ENCODE measurements at regions not wholly inside any gene's neighbourhood (a gene's known extent, or its start where the extent isn't known, plus 50 kb on each side); places are given as distances from the start of the nearest gene placed in this dataset.
"Not testable (repeated sequence)": the region's sequence is repeated elsewhere in the genome, so short reads cannot be mapped to it uniquely, and the experiment has no call there.

DNA sequence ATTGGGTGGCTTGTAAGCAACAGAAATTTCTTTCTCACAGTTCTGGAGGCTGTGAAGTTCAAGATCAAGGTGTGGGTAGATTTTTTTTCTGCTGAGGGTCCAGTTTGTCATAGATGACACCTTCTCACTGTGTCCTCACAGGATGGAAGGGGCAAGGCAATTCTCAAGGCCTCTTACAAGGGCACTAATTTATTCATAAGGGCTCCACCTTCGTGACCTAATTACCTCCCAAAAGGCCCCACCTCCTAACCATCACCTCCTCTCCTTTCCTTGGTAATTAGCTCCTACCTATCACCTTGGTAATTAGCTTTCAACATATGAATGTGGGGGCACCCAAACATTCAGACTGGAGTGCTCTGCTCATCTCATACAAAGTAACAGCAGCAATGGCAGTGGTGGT is 92.3 kb upstream of the CD44 start:
- no peak for DNase-seq (ENCODE audit: low read depth in 4 of 4, low spot score in 2 of 4)

DNA sequence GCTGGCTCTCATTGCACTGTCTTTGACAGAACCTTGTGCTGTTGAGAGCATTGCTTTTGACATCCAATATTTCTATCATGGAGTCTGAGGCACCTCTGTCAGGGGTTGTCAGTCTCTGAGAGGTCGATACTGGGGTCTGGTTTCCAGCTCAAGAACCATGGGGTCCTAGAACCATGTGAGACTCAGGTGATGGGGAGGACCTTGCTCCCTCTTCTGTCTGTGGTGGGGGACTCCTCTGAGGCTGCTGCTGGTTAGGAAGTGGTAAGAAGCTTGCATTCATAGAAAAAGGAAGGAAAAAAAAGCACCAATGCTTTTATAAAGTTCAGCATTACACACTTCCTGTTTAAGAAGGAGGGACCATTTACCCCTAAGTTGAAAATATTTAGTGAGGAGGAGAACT is 91.8 kb upstream of the CD44 start:
- DNase-seq (ENCODE audit: low read depth in 4 of 4, low spot score in 2 of 4): no peak

DNA sequence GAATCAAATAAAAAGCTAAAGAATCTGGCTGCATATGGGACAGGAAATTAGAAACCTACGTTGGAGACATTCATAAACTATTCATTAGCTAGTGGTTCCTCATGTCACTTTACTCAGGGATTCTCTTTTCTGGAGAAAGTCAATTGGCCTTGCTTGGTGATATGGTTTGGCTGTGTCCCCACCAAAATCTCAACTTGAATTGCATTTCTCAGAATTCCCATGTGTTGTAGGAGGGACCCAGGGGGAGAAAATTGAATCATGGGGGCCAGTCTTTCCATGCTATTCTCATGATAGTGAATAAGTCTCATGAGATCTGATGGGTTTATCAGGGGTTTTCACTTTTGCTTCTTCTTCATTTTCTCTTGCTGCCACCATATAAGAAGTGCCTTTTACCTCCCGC is 91.2 kb upstream of the CD44 start:
- no peak for DNase-seq (ENCODE audit: low read depth in 4 of 4, low spot score in 2 of 4)

DNA sequence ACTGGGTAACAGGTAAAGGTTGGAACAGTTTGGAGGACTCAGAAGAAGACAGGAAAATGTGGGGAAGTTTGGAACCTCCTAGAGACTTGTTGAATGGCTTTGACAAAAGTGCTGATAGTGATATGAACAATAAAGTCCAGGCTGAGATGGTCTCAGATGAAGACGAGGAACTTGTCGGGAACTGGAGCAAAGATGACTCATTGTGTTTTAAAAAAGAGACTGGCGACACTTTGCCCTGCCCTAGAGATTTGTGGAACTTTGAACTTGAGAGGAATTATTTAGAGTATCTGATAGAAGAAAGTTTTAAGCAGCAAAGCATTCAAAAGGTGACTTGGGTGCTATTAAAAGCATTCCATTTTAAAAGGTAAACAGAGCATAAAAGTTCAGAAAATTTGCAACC is 90.6 kb upstream of the CD44 start:
- DNase-seq (ENCODE audit: low read depth in 4 of 4, low spot score in 2 of 4): not testable (repeated sequence)

DNA sequence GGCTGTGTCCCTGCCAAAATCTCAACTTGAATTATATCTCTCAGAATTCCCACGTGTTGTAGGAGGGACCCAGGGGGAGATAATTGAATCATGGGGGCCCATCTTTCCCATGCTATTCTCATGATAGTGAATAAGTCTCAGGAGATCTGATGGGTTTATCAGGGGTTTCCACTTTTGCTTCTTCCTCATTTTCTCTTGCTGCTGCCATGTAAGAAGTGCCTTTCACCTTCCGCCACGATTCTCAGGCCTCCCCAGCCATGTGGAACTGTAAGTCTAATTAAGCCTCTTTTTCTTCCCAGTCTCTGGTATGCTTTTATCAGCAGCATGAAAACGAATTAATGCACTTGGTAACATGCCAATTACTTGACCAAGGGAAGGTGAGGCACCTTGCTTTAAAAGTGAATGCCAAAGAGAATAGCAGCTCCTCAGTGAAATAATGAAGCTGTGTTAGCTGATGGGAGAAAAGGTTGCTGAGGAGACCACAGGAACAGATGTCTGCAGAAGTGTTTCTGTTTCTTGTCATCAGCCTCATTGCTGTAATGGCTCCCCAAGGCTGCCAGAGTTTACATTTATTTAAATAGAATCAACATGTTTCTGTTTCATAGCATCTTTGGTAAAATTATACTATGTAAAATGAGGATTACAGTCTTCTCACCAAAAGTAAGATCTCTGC is 89.0 kb upstream of the CD44 start:
- no peak for DNase-seq (ENCODE audit: low read depth in 4 of 4, low spot score in 2 of 4)

DNA sequence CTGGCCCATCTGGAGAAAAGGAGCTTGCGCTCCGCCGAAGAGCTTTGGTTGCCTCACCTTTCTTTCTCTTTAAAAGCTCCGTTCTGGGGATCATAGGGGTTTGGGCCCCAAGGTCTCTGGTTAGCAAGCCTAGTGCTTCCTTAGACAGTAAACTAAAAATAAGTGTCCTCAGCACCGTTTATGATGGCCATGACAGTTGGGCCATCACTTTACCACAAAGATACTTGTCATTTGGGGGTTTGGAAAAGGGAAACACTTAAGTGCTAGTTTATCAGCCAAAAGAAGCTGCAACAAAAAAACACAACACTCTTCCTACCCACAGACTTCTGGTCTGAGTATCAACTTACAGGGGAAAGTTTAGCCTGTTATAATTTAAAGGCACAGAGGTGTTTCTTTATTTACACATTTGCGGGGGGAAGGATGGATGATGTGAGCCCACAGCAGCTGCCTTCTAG is 88.4 kb upstream of the CD44 start:
- DNase-seq (ENCODE audit: low read depth in 4 of 4, low spot score in 2 of 4): no peak

DNA sequence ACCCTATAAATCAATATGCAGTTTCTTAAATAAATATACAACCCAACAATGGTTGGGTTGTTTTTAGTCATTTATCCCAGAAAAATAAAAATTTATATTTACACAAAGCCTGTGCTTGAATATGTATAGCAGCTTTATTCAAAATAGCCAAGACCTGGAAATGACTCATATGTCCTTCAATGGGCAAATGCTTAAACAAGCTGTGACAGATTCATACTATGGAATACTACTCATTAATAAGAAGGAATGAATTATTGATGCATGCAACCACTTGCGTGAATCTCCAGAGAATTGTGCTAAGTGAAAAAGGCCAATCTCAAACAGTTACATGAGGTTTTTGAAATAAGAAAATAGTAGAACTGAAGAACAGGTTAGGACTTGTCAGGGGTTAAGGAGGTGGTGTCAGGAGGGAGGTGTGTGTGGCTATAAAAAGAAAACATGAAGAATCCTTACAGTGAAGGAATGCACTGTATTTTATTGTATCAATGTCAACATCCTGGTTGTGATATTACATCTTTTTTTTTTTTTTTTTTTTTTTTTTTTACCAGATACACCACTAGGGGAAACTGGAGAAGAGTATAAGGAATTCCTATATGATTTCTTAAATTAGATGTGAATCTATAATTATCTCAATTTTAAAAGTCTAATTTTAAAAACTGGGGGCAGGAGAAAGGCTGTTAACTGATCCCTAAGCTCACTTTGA is 82.4 kb upstream of the CD44 start:
- DNase-seq (ENCODE audit: low read depth in 4 of 4, low spot score in 2 of 4): no peak

DNA sequence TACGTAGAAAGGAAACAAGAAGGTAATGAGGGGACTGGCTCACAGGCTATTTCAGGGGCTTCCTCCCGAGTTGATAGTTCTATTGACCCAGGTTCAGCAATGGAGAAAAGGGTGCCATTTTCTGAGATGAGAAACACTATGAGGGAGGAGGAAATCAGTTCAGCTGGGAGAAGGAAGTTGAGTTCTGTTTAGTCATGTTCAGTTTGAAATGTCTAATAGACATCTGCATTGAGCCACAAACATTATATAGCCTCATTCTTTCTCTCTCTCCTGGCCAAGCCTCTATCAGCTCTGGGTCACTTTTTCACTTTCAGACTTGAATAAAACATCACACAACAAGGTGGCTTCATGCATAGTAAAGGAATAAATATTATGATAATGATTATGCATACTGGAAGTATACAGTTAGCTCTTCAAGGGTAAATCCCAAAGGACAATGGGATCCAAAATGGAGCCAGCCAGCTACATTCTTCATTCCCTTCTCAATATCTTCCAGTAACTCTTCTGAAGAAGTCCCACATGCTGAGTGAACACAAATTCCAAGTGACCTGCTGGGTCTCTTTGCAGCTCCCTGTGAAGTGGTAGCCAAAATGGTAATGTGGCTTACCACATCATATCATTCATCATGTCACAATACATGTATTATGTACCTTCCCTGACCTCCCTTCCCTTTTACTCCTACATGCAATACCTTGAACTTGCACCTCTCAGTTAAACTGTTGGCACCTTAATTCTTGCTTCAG is 80.9 kb upstream of the CD44 start:
- no peak for DNase-seq (ENCODE audit: low read depth in 4 of 4, low spot score in 2 of 4)

DNA sequence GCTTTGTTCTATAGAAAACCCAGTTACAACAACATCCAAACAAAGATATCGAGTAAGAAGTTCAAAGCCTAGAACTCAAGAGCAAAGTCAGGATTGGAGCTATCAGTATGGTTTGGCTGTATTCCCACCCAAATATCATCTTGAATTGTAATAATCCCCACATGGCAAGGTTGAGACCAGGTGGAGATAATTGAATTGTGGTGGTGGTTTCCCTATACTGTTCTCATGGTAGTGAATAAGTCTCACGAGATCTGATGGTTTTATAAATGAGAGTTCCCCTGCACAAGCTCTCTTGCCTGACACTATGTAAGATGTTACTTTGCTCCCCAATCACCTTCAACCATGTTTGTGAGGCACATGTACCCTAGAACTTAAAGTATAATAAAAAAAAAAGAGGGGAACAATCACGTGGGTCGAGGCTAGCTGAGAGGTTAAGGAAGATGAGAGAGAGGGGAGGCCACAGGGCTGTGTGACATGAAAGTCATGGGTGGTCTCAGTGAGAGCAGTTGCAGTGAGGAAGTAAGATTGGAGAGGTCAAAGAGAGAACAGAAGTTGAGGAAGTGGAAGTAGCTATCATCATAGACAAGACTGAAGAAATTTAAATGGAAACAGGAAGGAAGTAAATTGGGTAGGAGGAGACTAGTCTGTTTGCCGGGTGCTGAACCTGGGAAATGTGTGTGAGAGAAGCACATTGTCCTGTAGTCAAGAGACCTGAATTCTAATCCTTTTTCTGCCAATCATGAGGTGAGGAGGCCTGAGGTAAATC is 80.1 kb upstream of the CD44 start:
- DNase-seq (ENCODE audit: low read depth in 4 of 4, low spot score in 2 of 4): no peak

DNA sequence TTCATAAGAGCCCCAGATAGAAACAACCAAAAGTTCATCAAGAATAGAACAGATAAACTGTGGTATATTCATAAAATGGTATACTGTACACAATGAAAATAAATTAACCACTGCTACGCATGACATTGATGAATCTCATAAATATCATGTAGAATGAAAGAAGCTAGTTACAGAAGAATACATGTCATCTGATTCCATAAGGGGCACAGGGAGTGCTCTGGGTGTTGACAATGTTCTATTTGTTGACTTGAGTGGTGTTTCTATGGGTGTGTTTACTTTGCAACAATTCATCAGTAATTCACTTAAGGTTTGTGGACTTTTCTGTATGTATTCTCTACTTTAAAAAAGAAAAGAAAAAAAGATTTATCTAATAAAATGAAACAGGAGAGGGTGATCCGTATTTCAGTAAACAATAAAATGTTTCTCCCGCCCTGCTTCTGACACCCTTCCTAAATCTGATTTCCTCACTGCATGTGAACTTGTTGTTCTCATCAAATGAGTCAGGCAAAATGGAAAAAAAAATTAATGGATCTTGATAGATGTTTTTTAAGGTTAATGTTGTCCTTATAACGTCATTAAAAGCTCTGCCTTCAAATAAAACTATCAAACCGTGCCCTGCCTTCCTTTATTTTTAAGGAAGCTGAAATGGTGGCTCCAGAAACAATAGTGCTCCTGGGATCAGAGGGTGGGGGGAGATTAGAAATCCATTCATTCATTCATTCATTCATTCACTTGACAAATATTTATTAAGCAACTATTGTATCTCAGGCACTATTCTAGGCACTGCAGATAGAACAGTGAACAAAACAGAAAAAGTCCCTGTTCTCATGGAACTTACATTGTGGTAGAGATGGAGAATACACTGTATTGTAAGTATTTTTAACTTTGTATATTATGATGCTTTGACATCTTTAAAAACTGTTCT is 77.2 kb upstream of the CD44 start:
- DNase-seq (ENCODE audit: low read depth in 4 of 4, low spot score in 2 of 4): no peak

DNA sequence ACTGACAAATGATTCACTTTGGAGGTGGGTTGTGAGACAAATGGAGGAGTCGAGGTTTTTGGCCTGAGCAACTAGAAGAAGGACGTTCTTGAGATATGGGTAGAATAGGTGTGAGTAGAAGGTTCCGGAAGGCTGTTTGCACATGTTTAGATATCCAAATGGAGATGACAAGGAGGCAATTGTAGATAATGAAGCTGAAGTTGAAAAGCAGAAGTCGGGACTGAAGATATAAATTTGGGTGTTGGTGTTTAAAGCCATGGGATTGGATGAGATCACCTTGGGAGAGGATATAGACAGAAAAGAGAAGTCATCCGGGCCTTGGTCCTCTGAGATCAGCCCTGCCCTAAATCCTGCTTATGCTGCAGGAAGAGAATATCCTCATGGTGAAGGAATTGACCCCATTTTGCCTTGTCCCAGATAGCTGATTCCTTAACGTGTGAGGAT is 75.5 kb upstream of the CD44 start:
- DNase-seq (ENCODE audit: low read depth in 4 of 4, low spot score in 2 of 4): no peak

DNA sequence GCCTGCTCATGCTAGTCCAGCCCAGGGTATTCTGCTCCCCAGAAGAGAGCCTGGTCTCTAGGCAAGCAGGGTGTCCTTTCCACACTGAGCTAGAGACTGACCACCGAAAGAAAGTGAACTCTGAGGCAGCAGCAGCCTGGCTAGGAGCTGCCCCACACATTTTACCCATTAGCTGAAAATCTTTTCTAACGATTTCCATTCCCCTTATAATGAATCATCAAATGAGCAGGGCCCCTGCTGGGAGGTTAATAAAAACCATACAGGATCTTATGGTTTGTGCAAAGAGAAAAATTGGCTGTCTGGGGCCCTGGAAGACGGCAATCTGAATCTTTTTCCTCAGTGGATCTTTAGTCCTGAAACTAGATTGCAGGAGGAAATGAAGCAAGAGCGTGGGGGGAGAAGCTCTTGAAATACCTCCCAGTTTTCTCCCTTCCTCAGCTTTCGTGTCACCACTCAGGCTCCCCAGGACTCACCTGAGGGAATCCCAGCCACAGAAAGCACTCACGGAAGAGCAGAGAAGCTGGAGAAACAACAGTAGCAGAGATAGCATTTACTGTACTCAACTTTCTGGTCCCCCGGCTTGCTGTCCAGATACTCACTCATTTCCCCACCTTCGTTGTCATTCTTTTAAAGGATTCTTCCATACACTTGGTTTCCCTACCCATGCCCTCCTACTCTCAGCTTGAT is 74.7 kb upstream of the CD44 start:
- DNase-seq (ENCODE audit: low read depth in 4 of 4, low spot score in 2 of 4): no peak

DNA sequence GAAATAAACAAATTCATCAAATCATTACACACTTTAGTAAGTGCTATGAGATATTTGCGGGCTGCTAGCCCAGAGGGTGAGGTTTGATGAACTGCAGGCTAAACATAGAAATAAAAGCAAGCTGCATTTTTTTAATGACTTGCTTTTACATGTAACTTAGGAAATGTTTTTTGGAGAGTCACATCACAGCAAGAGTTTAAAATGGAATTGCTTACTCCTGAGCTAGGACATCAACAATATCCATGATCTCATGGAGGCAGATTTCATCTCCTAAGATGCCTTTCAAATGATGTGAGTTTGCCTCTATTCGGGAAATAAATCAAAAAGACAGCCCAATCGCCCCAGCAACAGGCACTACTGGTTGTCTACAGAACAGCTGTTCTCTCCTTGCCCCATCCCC is 73.4 kb upstream of the CD44 start:
- DNase-seq (ENCODE audit: low read depth in 4 of 4, low spot score in 2 of 4): no peak

DNA sequence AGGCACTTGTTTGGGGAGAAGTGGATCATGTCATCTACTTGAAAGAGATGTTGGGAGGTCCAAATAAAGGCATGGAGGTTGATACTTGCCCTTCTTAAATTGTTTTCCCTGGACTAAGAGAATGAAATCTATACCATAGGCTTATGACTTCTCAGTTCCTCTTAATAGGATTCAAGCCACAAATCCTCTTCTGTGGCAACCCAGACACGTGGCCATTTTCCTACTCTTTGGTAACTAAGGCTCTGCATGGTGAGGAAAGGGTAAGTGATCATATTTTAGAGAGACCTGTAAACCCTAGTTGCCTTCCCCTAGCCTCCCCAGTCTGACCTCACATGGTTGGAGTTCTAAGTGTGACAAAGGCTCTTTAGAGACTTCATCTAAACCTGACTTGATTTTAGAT is 72.9 kb upstream of the CD44 start:
- DNase-seq (ENCODE audit: low read depth in 4 of 4, low spot score in 2 of 4): no peak

DNA sequence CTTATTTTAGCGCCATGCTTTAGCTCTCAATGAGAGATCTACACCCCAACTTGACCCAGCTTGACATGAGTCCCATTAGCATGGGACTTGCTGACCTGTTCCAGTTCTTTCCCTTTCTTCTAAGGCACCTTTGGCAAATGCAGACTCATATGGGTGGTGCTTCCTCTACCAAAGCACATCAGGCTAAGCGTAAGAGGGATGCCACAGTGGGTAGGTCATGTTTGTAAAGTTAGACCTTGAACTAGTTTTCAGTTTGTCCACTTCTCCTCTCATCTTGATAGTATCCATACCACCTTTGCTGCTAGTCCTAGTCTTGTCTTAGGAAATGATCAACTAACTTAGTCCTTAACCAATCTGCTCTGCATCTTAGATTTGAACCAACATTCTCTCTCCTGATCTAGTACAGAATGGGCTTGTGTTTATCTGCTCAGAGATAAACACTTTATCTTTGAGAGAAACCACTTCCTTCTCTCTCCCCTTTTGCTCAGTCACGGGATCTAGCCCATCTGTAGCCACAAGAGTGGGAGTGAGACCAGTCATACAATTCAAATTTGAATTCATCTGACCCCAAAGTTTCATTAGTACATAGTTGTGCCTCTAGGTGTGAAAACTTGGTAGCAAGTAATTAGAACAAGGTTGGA is 72.1 kb upstream of the CD44 start:
- no peak for DNase-seq (ENCODE audit: low read depth in 4 of 4, low spot score in 2 of 4)

DNA sequence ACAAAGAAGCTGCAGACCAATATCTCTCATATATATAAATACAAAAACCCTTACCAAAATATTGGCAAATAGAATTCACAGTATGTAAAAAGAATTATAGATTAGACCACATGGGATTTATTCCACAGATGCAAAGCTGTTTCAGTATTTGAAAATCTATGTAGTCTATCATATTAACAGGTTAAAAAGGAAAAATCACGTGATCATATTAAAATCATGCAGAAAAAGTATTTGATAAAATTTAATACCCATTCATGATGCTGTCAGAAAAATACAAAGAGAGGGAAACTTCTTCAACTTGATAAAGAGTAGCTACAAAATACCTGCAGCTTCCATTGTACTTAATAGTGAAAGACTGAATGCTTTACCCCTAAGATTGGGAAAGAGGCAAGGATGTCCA is 67.2 kb upstream of the CD44 start:
- DNase-seq (ENCODE audit: low read depth in 4 of 4, low spot score in 2 of 4): no peak

DNA sequence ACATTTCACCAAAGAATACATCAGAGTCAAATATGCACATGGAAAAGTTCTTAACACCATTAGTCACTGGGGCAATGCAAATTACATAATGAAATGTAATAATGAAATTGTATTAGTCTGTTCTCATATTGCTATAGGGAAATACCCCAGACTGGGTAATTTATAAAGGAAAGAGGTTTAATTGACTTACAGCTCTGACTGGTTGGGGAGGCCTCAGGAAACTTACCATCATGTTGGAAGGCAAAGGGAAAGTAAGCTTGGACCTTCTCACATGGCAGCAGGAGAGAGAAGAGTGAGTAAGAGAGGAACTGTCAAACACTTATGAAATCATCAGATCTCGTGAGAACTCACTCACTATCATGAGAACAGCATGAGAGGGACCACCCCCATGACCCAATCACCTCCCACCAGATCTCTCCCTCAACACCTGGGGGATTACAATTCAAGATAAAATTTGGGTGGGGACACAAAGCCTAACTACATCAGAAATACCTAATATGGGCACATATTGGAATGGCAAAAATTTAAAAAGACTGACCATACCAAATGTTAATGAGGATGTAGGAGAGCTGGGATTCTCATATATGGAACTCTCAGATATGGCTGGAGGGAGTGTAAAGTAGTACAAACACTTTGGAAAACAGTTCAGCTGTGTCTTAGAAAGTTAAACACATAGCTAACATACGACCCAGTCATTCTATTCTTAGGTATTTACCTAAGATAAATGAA is 65.1 kb upstream of the CD44 start:
- DNase-seq (ENCODE audit: low read depth in 4 of 4, low spot score in 2 of 4): no peak

Measured in left renal cortex interstitium (tissue), 4 donors.